Ovary (tissue), 3 donors: ENCODE measurements at regions not wholly inside any gene's neighbourhood (a gene's known extent, or its start where the extent isn't known, plus 50 kb on each side); places are given as distances from the start of the nearest gene placed in this dataset.

Source experiments
- CTCF ChIP-seq, 3 donors: fragments of 450-650 bp in 2 of 3; fragments of 200-600 bp in 1 of 3; IDR thresholded peaks; one replicate each; pipeline versions ENCODE4 v1.5.1 to v1.8.0; 2016 to 2022; ENCODE audit warnings: antibody characterized with exemption in 3 of 3, mild to moderate bottlenecking in 1 of 3
- POLR2A ChIP-seq: fragments of 450-650 bp; IDR thresholded peaks from one replicate; pipeline ENCODE4 v1.6.1; 2017; ENCODE audit warnings: antibody characterized with exemption, mild to moderate bottlenecking, moderate library complexity
- donor health status: DM: no; HTN: no; CAD: no.

GRCh38 chr6:170200458-170200891, 90.4 kb downstream of the DLL1 start:
- TF ChIP-seq CTCF (IDR thresholded peaks at IDR 0.05) = no peak
- TF ChIP-seq POLR2A = no peak
